ENCODE measurements at regions not wholly inside any gene's neighbourhood (a gene's known extent, or its start where the extent isn't known, plus 50 kb on each side); places are given as distances from the start of the nearest gene placed in this dataset.

DNA sequence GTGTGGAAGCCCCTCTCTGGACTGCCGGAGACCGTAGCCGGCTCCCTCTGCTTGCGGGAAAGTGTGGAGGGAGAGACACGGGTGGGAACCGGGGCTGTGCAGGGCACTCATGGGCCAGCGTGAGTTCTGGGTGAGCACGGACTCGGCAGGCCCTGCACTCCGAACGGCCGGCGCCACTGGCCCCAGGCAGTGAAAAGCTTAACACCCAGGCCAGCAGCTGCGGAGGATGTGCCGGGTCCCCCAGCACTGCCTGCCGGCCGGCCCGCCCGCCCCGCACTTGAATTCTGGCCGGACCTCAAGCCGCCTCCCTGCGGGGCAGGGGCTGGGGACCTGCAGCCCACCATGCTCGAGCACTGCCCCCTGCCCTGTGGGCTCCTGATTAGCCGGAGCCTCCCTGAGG, 147.0 kb downstream of the FGF9 start:
- DNase-seq (ENCODE audit: extremely low read depth, low read depth, low spot score), result no peak

GRCh38 chr13:21822029-21822428, 151.2 kb downstream of the FGF9 start:
- no peak for DNase-seq (ENCODE audit: extremely low read depth, low read depth, low spot score)

DNA sequence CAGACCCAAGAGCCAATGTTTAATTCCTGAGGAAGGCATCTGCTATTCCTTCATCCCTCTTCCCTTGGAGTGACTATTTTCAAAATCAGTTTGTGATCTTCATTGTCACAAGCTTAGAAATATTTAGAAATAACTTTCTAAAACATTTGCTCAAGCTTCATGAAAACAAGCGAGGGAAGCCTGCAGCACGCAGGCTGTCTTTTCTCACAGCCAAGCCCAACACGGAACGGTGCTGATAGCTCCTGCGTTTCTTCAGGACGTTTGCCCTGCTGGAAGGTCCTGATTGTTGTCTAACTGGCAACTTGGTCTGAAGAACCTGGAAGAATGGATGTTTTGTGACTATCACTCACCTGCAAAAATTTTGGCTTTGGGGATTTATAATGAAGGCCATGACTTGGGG, 152.5 kb downstream of the FGF9 start:
- DNase-seq (ENCODE audit: extremely low read depth, low read depth, low spot score), result no peak

DNA sequence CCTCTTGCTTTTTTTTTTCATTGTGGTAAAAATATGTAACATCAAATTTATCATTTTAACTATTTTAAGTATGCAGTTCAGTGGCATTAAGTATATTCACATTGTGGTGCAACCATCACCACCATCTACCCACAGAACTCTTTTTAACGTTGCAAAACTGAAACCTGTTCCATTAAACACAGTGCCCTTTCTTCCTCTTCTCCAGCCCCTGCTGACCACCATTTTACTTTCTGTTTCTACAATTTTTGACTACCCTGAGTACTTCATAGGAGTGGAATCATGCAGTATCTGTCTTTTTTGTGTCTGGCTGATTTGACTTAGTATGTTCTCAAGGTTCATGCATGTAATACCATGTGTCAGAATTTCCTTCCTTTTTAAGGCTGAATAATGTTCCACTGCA, 153.1 kb downstream of the FGF9 start:
- no peak for DNase-seq (ENCODE audit: extremely low read depth, low read depth, low spot score)

- DNase-seq (ENCODE audit: extremely low read depth, low read depth, low spot score), result no peak
Observed at GRCh38 chr13:21825186-21825585, 154.3 kb downstream of the FGF9 start.

- DNase-seq (ENCODE audit: extremely low read depth, low read depth, low spot score), result no peak
Observed at GRCh38 chr13:21825801-21826200, 154.9 kb downstream of the FGF9 start.

GRCh38 chr13:21826214-21827015, 155.5 kb downstream of the FGF9 start:
- no peak for DNase-seq (ENCODE audit: extremely low read depth, low read depth, low spot score)

DNA sequence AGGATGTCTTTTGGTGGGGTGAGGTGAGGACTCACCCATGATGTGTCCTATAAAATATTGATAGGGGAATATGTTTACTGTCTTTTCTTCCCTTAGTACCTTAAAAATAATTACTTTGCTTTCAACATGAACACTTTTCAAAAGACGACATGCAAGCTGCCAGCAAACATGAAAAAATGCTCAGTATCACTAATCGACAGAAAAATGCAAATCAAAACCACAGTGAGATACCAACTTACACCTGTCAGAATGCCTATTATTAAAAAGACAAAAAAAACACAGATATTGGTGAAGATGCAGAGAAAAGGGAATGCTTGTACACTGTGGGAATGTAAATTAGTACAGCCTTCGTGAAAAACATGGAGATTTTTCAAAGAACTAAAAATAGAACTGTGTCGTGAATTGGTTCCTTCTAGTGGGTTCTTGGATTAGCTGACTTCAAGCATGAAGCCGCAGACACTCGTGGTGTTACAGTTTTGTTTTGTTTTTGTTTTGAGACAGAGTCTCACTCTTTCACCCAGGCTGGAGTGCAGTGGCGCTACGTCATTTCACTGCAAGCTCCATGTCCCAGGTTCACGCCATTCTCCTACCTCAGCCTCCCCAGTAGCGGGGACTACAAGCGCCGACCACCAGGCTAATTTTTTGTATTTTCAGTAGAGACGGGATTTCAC, 160.9 kb downstream of the FGF9 start:
- no peak for DNase-seq (ENCODE audit: extremely low read depth, low read depth, low spot score)

GRCh38 chr13:21833921-21834320, 163.0 kb downstream of the FGF9 start:
- no peak for DNase-seq (ENCODE audit: extremely low read depth, low read depth, low spot score)

DNA sequence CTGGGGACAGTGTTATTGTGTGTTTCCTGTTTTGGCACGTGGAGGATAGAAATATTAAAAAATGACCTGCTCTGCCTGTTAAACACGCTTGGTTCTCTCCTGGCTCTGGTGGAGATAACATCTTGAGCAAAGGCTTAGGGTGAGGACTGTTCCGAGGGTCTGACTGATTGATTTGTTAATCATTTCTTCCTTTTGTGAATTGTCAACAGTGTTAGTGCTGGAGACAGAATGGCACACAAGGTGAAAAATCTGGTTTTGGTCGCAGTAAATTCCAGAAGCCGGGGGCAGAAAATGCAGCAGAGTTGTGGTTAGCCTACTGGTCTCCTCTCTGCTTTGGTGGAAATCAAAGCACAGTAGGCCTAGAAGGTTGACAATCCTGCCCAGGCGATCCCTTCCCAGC, 163.6 kb downstream of the FGF9 start:
- no peak for DNase-seq (ENCODE audit: extremely low read depth, low read depth, low spot score)

GRCh38 chr13:21837288-21837687, 166.4 kb downstream of the FGF9 start:
- DNase-seq (ENCODE audit: extremely low read depth, low read depth, low spot score), result no peak

DNA sequence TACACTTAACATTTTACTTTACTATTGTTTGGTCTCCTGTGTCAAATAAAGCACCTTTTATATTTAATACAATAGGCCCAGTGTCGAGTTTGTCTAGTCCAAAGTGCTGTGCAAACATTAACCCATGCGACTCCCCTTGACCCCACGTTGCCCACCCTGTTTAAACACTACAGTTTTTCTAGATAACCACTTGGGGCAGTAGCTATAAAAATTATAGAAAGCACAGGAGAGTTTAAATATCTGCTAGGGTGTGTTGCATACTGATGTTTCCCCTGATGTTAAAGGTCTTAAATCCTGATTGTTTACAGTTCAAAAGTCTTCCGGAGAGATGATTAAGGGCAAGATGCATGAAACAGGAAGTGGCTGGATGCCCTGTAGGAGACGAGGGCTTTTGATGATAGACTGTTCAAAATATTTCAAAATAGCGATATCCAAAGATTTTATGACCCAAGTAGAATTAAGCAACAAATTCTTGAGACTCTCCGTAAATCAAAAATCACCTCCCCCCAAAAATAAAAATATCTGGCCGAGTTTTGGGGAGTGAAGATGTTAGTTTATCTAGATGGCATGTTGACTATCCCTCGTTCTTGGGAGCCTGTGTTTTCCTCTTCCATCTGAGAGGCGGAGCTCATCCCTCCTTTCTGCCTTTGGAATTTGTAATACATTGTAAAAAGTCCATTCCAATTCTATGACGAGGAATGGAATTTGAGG, 167.1 kb downstream of the FGF9 start:
- DNase-seq (ENCODE audit: extremely low read depth, low read depth, low spot score), result no peak

- no peak for DNase-seq (ENCODE audit: extremely low read depth, low read depth, low spot score)
Observed at GRCh38 chr13:21846605-21847004, 175.7 kb downstream of the FGF9 start.

GRCh38 chr13:21849323-21849722, 178.4 kb downstream of the FGF9 start:
- DNase-seq (ENCODE audit: extremely low read depth, low read depth, low spot score), result no peak

GRCh38 chr13:21850013-21851006, 179.4 kb downstream of the FGF9 start:
- no peak for DNase-seq (ENCODE audit: extremely low read depth, low read depth, low spot score)

GRCh38 chr13:21852043-21852442, 181.2 kb downstream of the FGF9 start:
- DNase-seq (ENCODE audit: extremely low read depth, low read depth, low spot score), result no peak

- no peak for DNase-seq (ENCODE audit: extremely low read depth, low read depth, low spot score)
Observed at GRCh38 chr13:21853779-21854178, 182.9 kb downstream of the FGF9 start.

DNA sequence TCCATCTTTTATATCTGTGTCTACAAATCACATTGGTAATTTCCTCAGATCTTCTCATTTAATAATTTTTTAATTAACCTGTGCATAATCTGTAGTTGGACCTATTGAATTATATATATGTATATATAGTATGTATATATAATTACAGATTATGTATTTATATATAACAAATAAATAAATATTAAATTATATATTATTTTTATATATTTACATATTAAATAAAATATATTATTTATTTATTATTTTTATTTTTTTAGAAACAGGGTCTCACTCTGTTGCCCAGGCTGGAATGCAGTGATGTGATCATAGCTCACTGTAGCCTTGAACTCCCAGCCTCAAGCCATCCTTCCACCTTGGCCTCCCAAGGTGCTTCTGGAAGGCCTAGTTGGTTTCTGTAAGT, 197.9 kb downstream of the FGF9 start:
- DNase-seq (ENCODE audit: extremely low read depth, low read depth, low spot score), result no peak

DNA sequence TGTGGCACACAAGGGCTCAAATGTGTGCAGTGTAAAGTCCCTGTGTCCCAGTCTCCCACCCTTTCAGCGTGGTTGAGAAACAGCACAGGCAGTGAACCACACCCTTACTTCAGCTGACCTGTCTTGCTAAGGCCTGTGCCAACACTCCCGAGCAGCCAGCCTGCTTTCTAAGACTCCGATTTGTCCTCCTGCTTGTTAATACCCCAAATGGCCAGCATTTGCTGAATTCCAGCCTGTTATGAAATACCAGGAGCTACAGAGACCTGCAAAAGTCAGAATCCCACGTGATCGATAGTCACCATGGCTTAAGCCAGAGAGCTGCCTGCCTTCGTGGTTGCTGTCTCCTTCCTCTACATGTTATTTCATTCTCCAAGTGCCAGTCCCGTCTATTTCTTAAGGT, 200.5 kb downstream of the FGF9 start:
- no peak for DNase-seq (ENCODE audit: extremely low read depth, low read depth, low spot score)

DNA sequence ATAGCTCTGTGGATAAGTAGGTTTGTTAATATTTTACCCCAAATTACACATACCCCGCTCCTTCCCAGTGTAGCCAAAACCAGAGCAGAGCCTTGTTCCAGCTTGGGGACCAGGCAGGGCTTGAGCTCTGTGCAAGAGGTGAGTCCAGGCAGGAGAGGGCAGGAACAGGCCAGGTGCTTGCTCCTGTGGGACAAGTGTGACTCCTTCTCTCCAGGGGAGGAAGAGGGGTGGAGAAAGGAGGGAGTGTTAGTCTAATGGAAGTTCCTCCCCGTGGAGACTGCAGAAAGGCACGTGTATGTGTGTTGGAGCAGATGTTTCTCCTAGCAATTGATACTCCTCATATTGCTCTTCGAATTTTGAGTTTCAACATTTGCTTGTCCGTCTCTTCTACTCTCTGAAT, 201.0 kb downstream of the FGF9 start:
- no peak for DNase-seq (ENCODE audit: extremely low read depth, low read depth, low spot score)

- no peak for DNase-seq (ENCODE audit: extremely low read depth, low read depth, low spot score)
Observed at GRCh38 chr13:21872795-21873194, 201.9 kb downstream of the FGF9 start.

All from glomerular endothelial cell (primary cell).